Neural cell (in vitro differentiated cells): ENCODE measurements at regions not wholly inside any gene's neighbourhood (a gene's known extent, or its start where the extent isn't known, plus 50 kb on each side); places are given as distances from the start of the nearest gene placed in this dataset.

Experiments
- H2AFZ ChIP-seq: fragments of 200-600, 300-800 bp; sonication (generic), shearing (Covaris generic); 2 replicates; pipeline ENCODE4 v1.6.0; 2014; ENCODE audit warnings: low read depth, mild to moderate bottlenecking, antibody characterized with exemption, low read length, moderate library complexity
- H3F3A ChIP-seq: fragments of 200-600 bp; shearing (Covaris generic); 2 replicates; pipeline ENCODE4 v1.6.1; 2016; ENCODE audit warnings: mild to moderate bottlenecking, moderate library complexity, mixed read lengths, antibody characterized with exemption, low read length; ENCODE audit not compliant: insufficient read depth, poor library complexity, severe bottlenecking
- H3K27ac ChIP-seq: fragments of 200-600, 300-800 bp; sonication (generic), shearing (Covaris generic); 2 replicates; pipeline ENCODE4 v1.5.1; 2014; ENCODE audit warnings: mild to moderate bottlenecking, low read length, moderate library complexity
- H3K27me3 ChIP-seq: fragments of 300-800, 200-600 bp; sonication (generic), shearing (Covaris generic); 2 replicates; pipeline ENCODE4 v1.6.0; 2014; ENCODE audit warnings: mild to moderate bottlenecking, low read depth, low read length, moderate library complexity; ENCODE audit not compliant: insufficient read depth
- H3K36me3 ChIP-seq: fragments of 300-800, 200-600 bp; sonication (generic), shearing (Covaris generic); 2 replicates; pipeline ENCODE4 v1.5.1; 2014; ENCODE audit warnings: mild to moderate bottlenecking, antibody characterized with exemption, low read length, moderate library complexity; ENCODE audit not compliant: insufficient read depth
- H3K4me2 ChIP-seq: fragments of 300-800, 200-600 bp; sonication (generic), shearing (Covaris generic); 2 replicates; pipeline ENCODE4 v1.6.0; 2014; ENCODE audit warnings: mild to moderate bottlenecking, low read length
- H3K4me3 ChIP-seq: fragments of 300-800, 200-600 bp; sonication (generic), shearing (Covaris generic); 2 replicates; pipeline ENCODE4 v1.5.1; 2014; ENCODE audit warnings: mild to moderate bottlenecking, low read length, moderate library complexity
- H3K79me2 ChIP-seq: fragments of 200-600 bp; shearing (Covaris generic); replicated peaks from 2 replicates; pipeline ENCODE4 v1.6.0; 2014; ENCODE audit warnings: mild to moderate bottlenecking, low read length, moderate library complexity; ENCODE audit not compliant: insufficient read depth
- H3K9ac ChIP-seq: fragments of 300-800, 200-600 bp; sonication (generic), shearing (Covaris generic); 2 replicates; pipeline ENCODE4 v1.6.1; 2016; ENCODE audit warnings: mild to moderate bottlenecking, low read length, mixed read lengths
- H3K9me2 ChIP-seq: fragments of 200-600 bp; shearing (Covaris generic); 2 replicates; pipeline ENCODE4 v1.6.1; 2016; ENCODE audit warnings: mild to moderate bottlenecking, low read length, mixed read lengths; ENCODE audit not compliant: insufficient read depth
- H3K9me3 ChIP-seq: fragments of 200-600, 300-800 bp; sonication (generic), shearing (Covaris generic); 2 replicates; pipeline ENCODE4 v1.6.1; 2016; ENCODE audit warnings: mild to moderate bottlenecking, mixed run types, low read length, moderate library complexity, mixed read lengths
- H4K20me1 ChIP-seq: fragments of 200-600 bp; shearing (Covaris generic); 2 replicates; pipeline ENCODE4 v1.6.1; 2016; ENCODE audit warnings: mild to moderate bottlenecking, mixed run types; ENCODE audit not compliant: insufficient read depth
- EP300 ChIP-seq: fragments of 450-650 bp; conservative IDR thresholded peaks from 2 replicates; pipeline ENCODE4 v1.6.1; 2014; ENCODE audit warnings: antibody characterized with exemption, mild to moderate bottlenecking, moderate library complexity; ENCODE audit not compliant: poor library complexity, severe bottlenecking
- EZH2 ChIP-seq: fragments of 200-600, 300-800 bp; shearing (Covaris generic), sonication (generic); IDR thresholded peaks from 2 replicates; pipeline ENCODE4 v1.6.1; 2014; ENCODE audit warnings: antibody characterized with exemption, low read length, borderline replicate concordance, mild to moderate bottlenecking; ENCODE audit not compliant: insufficient read depth, poor library complexity, severe bottlenecking
- MXI1 ChIP-seq: fragments of 450-650 bp; conservative IDR thresholded peaks from 2 replicates; pipeline ENCODE4 v1.6.1; 2014; ENCODE audit warnings: antibody characterized with exemption, mild to moderate bottlenecking; ENCODE audit not compliant: poor library complexity, severe bottlenecking
- POLR2AphosphoS5 ChIP-seq: IDR thresholded peaks from 2 replicates; pipeline ENCODE4 v1.6.1; 2012
- RAD21 ChIP-seq: fragments of 450-650 bp; conservative IDR thresholded peaks from 2 replicates; pipeline ENCODE4 v1.6.1; 2014; ENCODE audit warnings: antibody characterized with exemption, mild to moderate bottlenecking, moderate library complexity
- SMC3 ChIP-seq: fragments of 450-650 bp; conservative IDR thresholded peaks from 2 replicates; pipeline ENCODE4 v1.6.1; 2014; ENCODE audit warnings: antibody characterized with exemption, mild to moderate bottlenecking, moderate library complexity; ENCODE audit not compliant: poor library complexity
- TAF1 ChIP-seq: IDR thresholded peaks from 2 replicates; pipeline ENCODE4 v1.6.1; 2012; ENCODE audit warnings: low read depth
- TF ChIP-seq, protein P1 (sequence below): fragments of 450-650 bp; IDR thresholded peaks from 2 replicates; pipeline ENCODE4 v1.5.1; 2014; ENCODE audit warnings: antibody characterized with exemption, mild to moderate bottlenecking, moderate library complexity; ENCODE audit not compliant: poor library complexity, severe bottlenecking
- TF ChIP-seq, protein P2 (sequence below): IDR thresholded peaks from 2 replicates; pipeline ENCODE4 v1.6.1; 2012; ENCODE audit warnings: borderline replicate concordance

GRCh38 chr10:25661632-25662031 lies 272.4 kb upstream of the MYO3A start:
- H3K4me3 ChIP-seq, result no peak overlapping the region
- H3K9ac ChIP-seq, result no peak overlapping the region
- no peaks in the 10 kb centered on the region for H3F3A ChIP-seq
- H4K20me1 ChIP-seq, result no peaks in the 10 kb centered on the region
- no peak overlapping the region for H3K27ac ChIP-seq
- no peaks in the 10 kb centered on the region for H3K79me2 ChIP-seq
- no peaks in the 10 kb centered on the region for H3K27me3 ChIP-seq
- H3K4me2 ChIP-seq, result no peak overlapping the region
- TF ChIP-seq MXI1, result no peak
- no peak overlapping the region for H2AFZ ChIP-seq
- H3K9me2 ChIP-seq, result no peaks in the 10 kb centered on the region
- H3K36me3 ChIP-seq, result no peaks in the 10 kb centered on the region
- H3K9me3 ChIP-seq, result no peaks in the 10 kb centered on the region

DNA sequence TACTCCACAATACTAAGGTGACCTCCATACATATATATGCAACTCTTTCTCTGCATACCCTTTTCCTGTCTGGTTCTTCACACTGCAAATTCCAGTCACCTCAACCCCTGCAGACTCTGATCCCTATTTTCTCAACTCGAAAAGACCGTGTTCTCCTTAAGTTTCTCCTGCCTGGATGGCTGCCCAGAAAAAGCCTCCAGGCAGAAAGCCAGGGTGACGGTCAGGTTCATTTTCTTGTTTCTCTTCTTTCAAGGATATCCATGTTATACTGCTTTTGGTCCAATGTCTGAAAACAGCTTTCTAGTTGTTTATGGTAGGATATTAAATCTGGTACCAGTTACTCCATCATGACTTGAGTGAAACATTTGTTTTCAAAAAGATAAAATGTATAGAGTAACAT lies 267.8 kb upstream of the MYO3A start:
- Histone ChIP-seq H4K20me1 (no peaks in the 10 kb centered on the region), H3K9me2 (no peaks in the 10 kb centered on the region), H3K27ac (no peak overlapping the region), H3K36me3 (no peaks in the 10 kb centered on the region), H3F3A (no peaks in the 10 kb centered on the region), H3K4me2 (no peak overlapping the region), H3K4me3 (no peak overlapping the region), H3K9me3 (no peaks in the 10 kb centered on the region), H3K79me2 (no peaks in the 10 kb centered on the region), H3K9ac (no peak overlapping the region), H3K27me3 (no peaks in the 10 kb centered on the region), H2AFZ (no peak overlapping the region)
- TF ChIP-seq SMC3, result no peak
- TF ChIP-seq, protein P1, sequence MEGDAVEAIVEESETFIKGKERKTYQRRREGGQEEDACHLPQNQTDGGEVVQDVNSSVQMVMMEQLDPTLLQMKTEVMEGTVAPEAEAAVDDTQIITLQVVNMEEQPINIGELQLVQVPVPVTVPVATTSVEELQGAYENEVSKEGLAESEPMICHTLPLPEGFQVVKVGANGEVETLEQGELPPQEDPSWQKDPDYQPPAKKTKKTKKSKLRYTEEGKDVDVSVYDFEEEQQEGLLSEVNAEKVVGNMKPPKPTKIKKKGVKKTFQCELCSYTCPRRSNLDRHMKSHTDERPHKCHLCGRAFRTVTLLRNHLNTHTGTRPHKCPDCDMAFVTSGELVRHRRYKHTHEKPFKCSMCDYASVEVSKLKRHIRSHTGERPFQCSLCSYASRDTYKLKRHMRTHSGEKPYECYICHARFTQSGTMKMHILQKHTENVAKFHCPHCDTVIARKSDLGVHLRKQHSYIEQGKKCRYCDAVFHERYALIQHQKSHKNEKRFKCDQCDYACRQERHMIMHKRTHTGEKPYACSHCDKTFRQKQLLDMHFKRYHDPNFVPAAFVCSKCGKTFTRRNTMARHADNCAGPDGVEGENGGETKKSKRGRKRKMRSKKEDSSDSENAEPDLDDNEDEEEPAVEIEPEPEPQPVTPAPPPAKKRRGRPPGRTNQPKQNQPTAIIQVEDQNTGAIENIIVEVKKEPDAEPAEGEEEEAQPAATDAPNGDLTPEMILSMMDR, result no peak
- no peak for TF ChIP-seq MXI1
- no peak for TF ChIP-seq TAF1
- TF ChIP-seq RAD21, result no peak
- no peak for TF ChIP-seq EZH2
- TF ChIP-seq, protein P2, sequence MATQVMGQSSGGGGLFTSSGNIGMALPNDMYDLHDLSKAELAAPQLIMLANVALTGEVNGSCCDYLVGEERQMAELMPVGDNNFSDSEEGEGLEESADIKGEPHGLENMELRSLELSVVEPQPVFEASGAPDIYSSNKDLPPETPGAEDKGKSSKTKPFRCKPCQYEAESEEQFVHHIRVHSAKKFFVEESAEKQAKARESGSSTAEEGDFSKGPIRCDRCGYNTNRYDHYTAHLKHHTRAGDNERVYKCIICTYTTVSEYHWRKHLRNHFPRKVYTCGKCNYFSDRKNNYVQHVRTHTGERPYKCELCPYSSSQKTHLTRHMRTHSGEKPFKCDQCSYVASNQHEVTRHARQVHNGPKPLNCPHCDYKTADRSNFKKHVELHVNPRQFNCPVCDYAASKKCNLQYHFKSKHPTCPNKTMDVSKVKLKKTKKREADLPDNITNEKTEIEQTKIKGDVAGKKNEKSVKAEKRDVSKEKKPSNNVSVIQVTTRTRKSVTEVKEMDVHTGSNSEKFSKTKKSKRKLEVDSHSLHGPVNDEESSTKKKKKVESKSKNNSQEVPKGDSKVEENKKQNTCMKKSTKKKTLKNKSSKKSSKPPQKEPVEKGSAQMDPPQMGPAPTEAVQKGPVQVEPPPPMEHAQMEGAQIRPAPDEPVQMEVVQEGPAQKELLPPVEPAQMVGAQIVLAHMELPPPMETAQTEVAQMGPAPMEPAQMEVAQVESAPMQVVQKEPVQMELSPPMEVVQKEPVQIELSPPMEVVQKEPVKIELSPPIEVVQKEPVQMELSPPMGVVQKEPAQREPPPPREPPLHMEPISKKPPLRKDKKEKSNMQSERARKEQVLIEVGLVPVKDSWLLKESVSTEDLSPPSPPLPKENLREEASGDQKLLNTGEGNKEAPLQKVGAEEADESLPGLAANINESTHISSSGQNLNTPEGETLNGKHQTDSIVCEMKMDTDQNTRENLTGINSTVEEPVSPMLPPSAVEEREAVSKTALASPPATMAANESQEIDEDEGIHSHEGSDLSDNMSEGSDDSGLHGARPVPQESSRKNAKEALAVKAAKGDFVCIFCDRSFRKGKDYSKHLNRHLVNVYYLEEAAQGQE, result no peak
- TF ChIP-seq EP300, result no peak
- TF ChIP-seq POLR2AphosphoS5, result no peak

DNA sequence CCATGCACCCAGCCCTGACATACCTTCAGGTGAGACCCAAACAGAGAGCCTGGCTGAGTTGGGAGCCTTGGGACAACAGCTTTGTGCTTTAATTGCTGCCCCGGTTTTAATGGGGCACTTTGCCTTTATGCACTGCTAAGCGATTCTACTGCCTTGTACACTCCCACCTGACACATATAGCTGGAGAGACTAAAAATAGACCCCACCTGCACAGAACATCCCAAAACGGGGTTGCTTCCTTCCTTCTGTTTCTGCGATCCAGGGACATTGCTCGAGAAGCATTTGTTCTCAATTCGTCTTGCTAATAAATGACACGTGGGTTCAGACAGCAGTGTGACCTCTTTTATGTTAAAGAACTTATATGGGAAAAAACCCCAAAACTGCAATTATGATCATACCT lies 258.8 kb upstream of the MYO3A start:
- H4K20me1 ChIP-seq, result no peaks in the 10 kb centered on the region
- no peaks in the 10 kb centered on the region for H3K79me2 ChIP-seq
- TF ChIP-seq POLR2AphosphoS5, result no peak
- no peak for TF ChIP-seq TAF1
- TF ChIP-seq RAD21, result no peak
- no peak for TF ChIP-seq SMC3
- no peak for TF ChIP-seq EZH2
- TF ChIP-seq EP300, result no peak
- TF ChIP-seq MXI1, result no peak
- TF ChIP-seq, protein P1, result no peak
- no peaks in the 10 kb centered on the region for H3F3A ChIP-seq
- no peaks in the 10 kb centered on the region for H3K9me3 ChIP-seq
- no peaks in the 10 kb centered on the region for H3K36me3 ChIP-seq
- no peak overlapping the region for H3K27ac ChIP-seq
- H2AFZ ChIP-seq, result no peak overlapping the region
- H3K27me3 ChIP-seq, result no peaks in the 10 kb centered on the region
- no peak overlapping the region for H3K4me2 ChIP-seq
- H3K9me2 ChIP-seq, result no peaks in the 10 kb centered on the region
- H3K9ac ChIP-seq, result no peak overlapping the region
- H3K4me3 ChIP-seq, result no peak overlapping the region
